HEK293T (cell line): ENCODE measurements at regions not wholly inside any gene's neighbourhood (a gene's known extent, or its start where the extent isn't known, plus 50 kb on each side); places are given as distances from the start of the nearest gene placed in this dataset.

ENCODE experiments used
- CTCF ChIA-PET: fragments of 350-600 bp; formaldehyde crosslinking; extraction: SDS; loops from one replicate; lab custom pipeline; 2021; ENCODE audit warnings: antibody characterized with exemption, inconsistent platforms; lab: Yijun Ruan, JAX
- POLR2A ChIA-PET: fragments of 350-600 bp; formaldehyde crosslinking; extraction: SDS; loops from one replicate; lab custom pipeline; 2020; ENCODE audit warnings: antibody characterized with exemption, inconsistent platforms; lab: Yijun Ruan, JAX
- DNase-seq: peaks from one replicate; pipeline ENCODE4 v3.0.0; 2012; ENCODE audit warnings: mixed read lengths; ENCODE audit errors: extremely low spot score
- ARNT ChIP-seq: fragments of 450-650 bp; IDR thresholded peaks from 2 replicates; pipeline ENCODE4 v1.6.1; 2017; ENCODE audit warnings: mild to moderate bottlenecking
- BHLHE40 ChIP-seq: fragments of 450-650 bp; IDR thresholded peaks from 2 replicates; pipeline ENCODE4 v1.6.1; 2016; ENCODE audit warnings: mild to moderate bottlenecking, moderate library complexity, borderline replicate concordance
- CTBP1 ChIP-seq: fragments of 450-650 bp; IDR thresholded peaks from 2 replicates; pipeline ENCODE4 v1.6.1; 2016; ENCODE audit warnings: borderline replicate concordance
- ELF4 ChIP-seq: fragments of 450-650 bp; IDR thresholded peaks from 2 replicates; pipeline ENCODE4 v1.6.1; 2017; ENCODE audit warnings: antibody characterized with exemption
- FOXA1 ChIP-seq: fragments of 450-650 bp; IDR thresholded peaks from 2 replicates; pipeline ENCODE4 v1.6.1; 2016; ENCODE audit warnings: mild to moderate bottlenecking
- FOXK2 ChIP-seq: fragments of 450-650 bp; IDR thresholded peaks from 2 replicates; pipeline ENCODE4 v1.6.1; 2016; ENCODE audit warnings: mild to moderate bottlenecking
- FOXM1 ChIP-seq: fragments of 450-650 bp; IDR thresholded peaks from 2 replicates; pipeline ENCODE4 v1.6.1; 2017; ENCODE audit warnings: mild to moderate bottlenecking, borderline replicate concordance
- HDGF ChIP-seq: fragments of 450-650 bp; IDR thresholded peaks from 2 replicates; pipeline ENCODE4 v1.6.1; 2017; ENCODE audit warnings: antibody characterized with exemption, borderline replicate concordance
- L3MBTL2 ChIP-seq: fragments of 450-650 bp; conservative IDR thresholded peaks from 2 replicates; pipeline ENCODE4 v1.6.1; 2016; ENCODE audit warnings: mild to moderate bottlenecking
- LEF1 ChIP-seq: fragments of 450-650 bp; IDR thresholded peaks from 2 replicates; pipeline ENCODE4 v1.6.1; 2017; ENCODE audit warnings: mild to moderate bottlenecking, borderline replicate concordance
- NFRKB ChIP-seq: fragments of 450-650 bp; IDR thresholded peaks from 2 replicates; pipeline ENCODE4 v1.6.1; 2016; ENCODE audit warnings: mild to moderate bottlenecking, moderate library complexity
- SP1 ChIP-seq: fragments of 450-650 bp; IDR thresholded peaks from 2 replicates; pipeline ENCODE4 v1.6.1; 2017
- SUZ12 ChIP-seq: fragments of 450-650 bp; IDR thresholded peaks from 2 replicates; pipeline ENCODE4 v1.6.1; 2016; ENCODE audit warnings: mild to moderate bottlenecking
- TARDBP ChIP-seq: fragments of 450-650 bp; IDR thresholded peaks from 2 replicates; pipeline ENCODE4 v1.6.1; 2016
- ZNF384 ChIP-seq: fragments of 450-650 bp; IDR thresholded peaks from 2 replicates; pipeline ENCODE4 v1.6.1; 2016
- TF ChIP-seq, protein P1 (sequence below): fragments of 450-650 bp; IDR thresholded peaks from 2 replicates; pipeline ENCODE4 v1.6.1; 2016

DNA sequence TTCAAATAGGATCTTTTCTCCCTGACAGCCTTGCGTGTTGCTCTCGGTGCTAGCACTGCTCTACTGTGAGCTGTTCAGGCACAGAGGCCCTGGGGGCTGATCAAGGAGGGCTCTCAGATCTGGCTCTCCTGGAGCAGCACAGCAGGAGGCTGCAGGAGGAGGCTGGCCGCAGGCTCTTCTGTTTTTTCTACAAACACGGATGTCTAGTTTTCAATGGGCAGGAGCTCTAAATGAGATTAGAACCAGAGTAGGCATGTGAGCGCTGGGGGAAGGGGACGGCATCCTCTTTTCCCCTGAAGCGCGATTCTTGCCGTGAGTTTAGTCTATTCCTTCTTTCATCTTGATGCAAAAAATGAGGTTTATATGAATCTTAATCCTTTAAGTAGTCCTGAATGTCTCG, 61.7 kb upstream of the IRX4 start:
- no peak for DNase-seq
- ChIA-PET CTCF (no interaction called here), POLR2A (no interaction called here)
- no peak for TF ChIP-seq FOXK2
- TF ChIP-seq, protein P1, sequence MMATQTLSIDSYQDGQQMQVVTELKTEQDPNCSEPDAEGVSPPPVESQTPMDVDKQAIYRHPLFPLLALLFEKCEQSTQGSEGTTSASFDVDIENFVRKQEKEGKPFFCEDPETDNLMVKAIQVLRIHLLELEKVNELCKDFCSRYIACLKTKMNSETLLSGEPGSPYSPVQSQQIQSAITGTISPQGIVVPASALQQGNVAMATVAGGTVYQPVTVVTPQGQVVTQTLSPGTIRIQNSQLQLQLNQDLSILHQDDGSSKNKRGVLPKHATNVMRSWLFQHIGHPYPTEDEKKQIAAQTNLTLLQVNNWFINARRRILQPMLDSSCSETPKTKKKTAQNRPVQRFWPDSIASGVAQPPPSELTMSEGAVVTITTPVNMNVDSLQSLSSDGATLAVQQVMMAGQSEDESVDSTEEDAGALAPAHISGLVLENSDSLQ, result no peak
- no peak for TF ChIP-seq ELF4
- TF ChIP-seq HDGF, result no peak

DNA sequence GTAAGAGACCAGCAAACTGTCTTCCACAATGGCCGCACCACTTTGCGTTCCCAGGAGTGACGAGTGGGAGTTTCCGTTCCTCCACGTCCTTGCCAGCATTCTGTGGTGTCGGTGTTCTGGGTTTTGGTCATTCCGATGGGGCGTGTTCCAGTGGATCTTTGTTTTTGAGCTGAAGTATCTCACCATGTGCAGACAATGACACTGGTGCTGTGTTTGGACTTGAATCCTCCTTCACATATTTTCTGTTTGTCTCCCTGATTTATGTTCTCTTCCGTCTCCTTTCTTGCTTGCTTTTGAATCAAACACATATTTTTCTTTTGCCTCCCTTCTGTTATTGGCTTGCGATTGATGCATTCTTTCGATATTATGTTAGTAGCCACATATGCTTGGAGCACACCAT, 60.8 kb upstream of the IRX4 start:
- TF ChIP-seq TARDBP, result no peak
- no peak for TF ChIP-seq NFRKB
- no peak for TF ChIP-seq FOXM1
- TF ChIP-seq CTBP1, result no peak
- TF ChIP-seq ELF4, result no peak
- TF ChIP-seq, protein P1, result no peak
- no peak for TF ChIP-seq SP1
- CTCF ChIA-PET, result no interaction called here

DNA sequence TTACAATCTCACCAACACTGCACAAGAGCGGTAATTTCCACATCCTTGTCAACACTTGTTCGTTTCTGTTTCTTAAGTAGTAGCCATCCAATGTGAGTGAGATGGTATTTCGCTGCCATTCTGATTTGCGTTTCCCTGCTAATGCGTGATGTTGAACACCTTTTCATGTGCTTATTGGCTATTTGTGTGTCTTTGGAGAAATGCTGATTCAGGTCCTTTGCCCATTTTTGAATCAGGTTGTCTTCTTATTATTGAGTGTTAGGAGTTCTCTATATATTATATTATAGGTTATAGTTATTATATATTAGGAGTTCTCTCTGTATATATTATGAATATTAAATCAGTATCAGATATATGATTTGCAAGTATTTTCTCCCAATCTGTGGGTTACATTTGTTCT, 59.9 kb upstream of the IRX4 start:
- TF ChIP-seq FOXA1 (no peak), CTBP1 (no peak), LEF1 (no peak), SUZ12 (no peak), ZNF384 (no peak), ELF4 (no peak), TARDBP (no peak), L3MBTL2 (no peak)
- ChIA-PET POLR2A (no interaction called here), CTCF (no interaction called here)
- DNase-seq, result no peak

More for the DNA sequence above, 60.8 kb upstream of the IRX4 start:
- POLR2A ChIA-PET, result no interaction called here
- DNase-seq, result no peak

DNA sequence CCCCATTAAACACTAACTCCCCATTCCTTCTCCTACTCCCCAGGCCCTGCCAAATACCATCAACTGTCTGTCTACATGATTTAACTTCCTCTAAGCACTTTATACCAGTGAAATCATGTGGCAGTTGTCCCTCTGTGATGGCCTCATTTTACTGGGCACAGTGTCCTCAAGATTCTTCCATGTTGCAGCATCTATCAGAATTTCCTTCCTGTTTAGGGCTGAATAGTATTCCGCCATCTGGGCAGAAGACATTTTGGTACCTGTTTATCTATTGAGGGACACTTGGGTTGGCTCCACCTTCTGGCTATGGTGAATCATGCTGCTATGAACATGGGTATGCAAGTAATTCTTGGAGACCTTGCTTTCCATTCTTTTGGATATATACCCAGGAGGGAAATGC, 59.4 kb upstream of the IRX4 start:
- DNase-seq, result no peak
- ChIA-PET CTCF (no interaction called here), POLR2A (no interaction called here)
- no peak for TF ChIP-seq TARDBP
- TF ChIP-seq SUZ12, result no peak
- no peak for TF ChIP-seq FOXM1
- no peak for TF ChIP-seq L3MBTL2
- TF ChIP-seq CTBP1, result no peak
- no peak for TF ChIP-seq SP1
- no peak for TF ChIP-seq NFRKB

DNA sequence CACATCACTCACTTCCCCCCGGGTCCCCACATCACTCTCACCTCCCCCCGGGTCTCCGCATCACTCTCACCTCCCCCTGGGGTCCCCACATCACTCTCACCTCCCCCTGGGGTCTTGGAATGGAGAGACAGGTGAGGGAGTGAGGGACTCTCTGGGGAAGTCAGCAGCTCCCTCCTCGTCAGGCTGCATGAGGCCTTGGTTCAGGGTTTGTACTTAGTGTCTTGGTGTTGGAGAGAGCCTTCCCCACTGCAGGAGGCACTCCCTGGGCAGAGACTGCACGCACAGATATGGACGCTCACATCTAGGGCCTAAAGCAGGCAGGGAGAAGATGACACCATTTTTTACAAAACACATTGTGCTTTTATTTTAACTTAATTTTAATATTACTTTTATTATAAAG, 56.5 kb upstream of the IRX4 start:
- ChIA-PET POLR2A (no interaction called here), CTCF (no interaction called here)
- no peak for DNase-seq
- TF ChIP-seq BHLHE40 (no peak), SUZ12 (no peak), NFRKB (no peak), ARNT (no peak), CTBP1 (no peak), FOXK2 (no peak), FOXM1 (no peak), SP1 (no peak), ELF4 (no peak), TARDBP (no peak), LEF1 (no peak), HDGF (no peak), FOXA1 (no peak), L3MBTL2 (no peak), ZNF384 (no peak)
- TF ChIP-seq, protein P1, result no peak

DNA sequence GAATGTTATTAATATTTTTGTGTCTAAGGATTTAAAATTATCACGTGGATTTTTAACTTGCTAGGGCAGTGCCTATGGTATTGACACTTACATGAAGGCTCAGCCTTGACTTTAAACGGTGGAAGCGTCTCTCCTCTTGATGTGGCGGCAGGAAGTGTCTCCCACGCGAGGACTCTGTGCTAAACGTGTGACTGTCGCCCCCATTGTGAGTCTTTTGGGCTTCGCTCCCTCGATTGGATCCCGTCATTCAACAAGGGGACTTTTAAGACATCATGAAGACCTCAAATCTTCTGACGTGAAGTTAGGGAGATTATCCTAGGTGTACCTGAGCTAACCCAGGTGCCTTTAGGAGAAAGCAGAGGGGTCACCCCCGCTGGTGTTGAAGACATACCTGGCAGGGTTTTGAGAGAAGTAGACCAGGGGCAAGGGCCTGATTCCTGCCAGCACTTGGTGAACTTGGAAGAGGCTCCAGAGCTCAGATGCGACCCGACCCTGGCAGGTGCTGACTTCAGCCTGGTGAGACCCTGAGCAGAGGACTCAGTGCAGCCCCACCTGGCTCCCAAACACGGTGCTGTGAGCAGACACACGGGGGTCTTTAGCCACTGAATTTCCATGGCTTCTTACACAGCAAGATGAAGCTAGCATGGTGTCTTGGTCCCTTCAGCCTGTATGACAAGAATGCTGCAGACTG, 55.7 kb upstream of the IRX4 start:
- CTCF ChIA-PET, result no interaction called here
- no peak for DNase-seq
- TF ChIP-seq HDGF (no peak), FOXM1 (no peak), ARNT (no peak), LEF1 (no peak), SUZ12 (no peak), TARDBP (no peak), NFRKB (no peak), ELF4 (no peak), FOXA1 (no peak), SP1 (no peak), L3MBTL2 (no peak), CTBP1 (no peak), FOXK2 (no peak), ZNF384 (no peak), BHLHE40 (no peak)
- TF ChIP-seq, protein P1, result no peak
- POLR2A ChIA-PET, result no interaction called here
